ENCODE measurements at regions not wholly inside any gene's neighbourhood (a gene's known extent, or its start where the extent isn't known, plus 50 kb on each side); places are given as distances from the start of the nearest gene placed in this dataset.

DNA sequence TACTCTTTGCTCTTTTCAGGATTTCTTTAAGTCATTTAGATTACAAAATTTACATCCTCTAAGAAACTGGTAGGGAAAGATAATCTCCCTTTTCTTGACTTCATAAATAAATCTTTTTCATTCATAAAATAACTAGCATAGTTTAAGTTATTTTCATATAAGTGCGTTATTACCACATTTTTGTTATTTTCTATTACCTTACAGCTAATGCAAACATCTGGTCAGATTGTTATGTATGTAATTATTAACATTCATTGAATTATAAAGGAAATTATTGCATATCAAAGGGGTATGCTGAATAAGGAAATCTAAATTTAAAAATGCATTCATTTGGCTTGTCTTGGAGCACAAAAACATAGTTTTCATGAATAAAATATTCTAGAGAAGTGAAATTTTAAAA is 55.3 kb upstream of the SLITRK1 start:
- DNase-seq (ENCODE audit: low spot score) (no peak), ATAC-seq (no peak)

GRCh38 chr13:83935566-83935965 is 53.3 kb upstream of the SLITRK1 start:
- ATAC-seq (no peak), DNase-seq (ENCODE audit: low spot score) (no peak)
